Brain pericyte (primary cell): ENCODE measurements at regions not wholly inside any gene's neighbourhood (a gene's known extent, or its start where the extent isn't known, plus 50 kb on each side); places are given as distances from the start of the nearest gene placed in this dataset.

Experiments
- DNase-seq: peaks from one replicate; pipeline ENCODE4 v3.0.0-alpha.2; 2012; ENCODE audit warnings: low read depth, low spot score

- no peak for DNase-seq
These were observed 882.9 kb downstream of the RPA4 start for GRCh38 chrX:97766501-97767095.

GRCh38 chrX:97787311-97787710, 903.6 kb downstream of the RPA4 start:
- no peak for DNase-seq

GRCh38 chrX:97787849-97788248, 904.1 kb downstream of the RPA4 start:
- no peak for DNase-seq

- DNase-seq: no peak
These were observed 907.1 kb downstream of the RPA4 start for GRCh38 chrX:97790850-97791249.

- DNase-seq: no peak
These were observed 913.4 kb downstream of the RPA4 start for GRCh38 chrX:97797076-97797475.

- DNase-seq: no peak
These were observed 922.5 kb downstream of the RPA4 start for GRCh38 chrX:97806238-97806637.

GRCh38 chrX:97806946-97807345, 923.2 kb downstream of the RPA4 start:
- DNase-seq: no peak

GRCh38 chrX:97820170-97820569, 936.5 kb downstream of the RPA4 start:
- no peak for DNase-seq

GRCh38 chrX:97828471-97828870, 944.8 kb downstream of the RPA4 start:
- DNase-seq: no peak

- no peak for DNase-seq
These were observed 952.3 kb downstream of the RPA4 start for GRCh38 chrX:97835969-97836368.

GRCh38 chrX:97841544-97842179, 958.0 kb downstream of the RPA4 start:
- no peak for DNase-seq

GRCh38 chrX:97842468-97843199, 958.9 kb downstream of the RPA4 start:
- DNase-seq: no peak

- DNase-seq: no peak
These were observed 959.6 kb downstream of the RPA4 start for GRCh38 chrX:97843200-97843811.

- DNase-seq: no peak
These were observed 960.5 kb downstream of the RPA4 start for GRCh38 chrX:97844161-97844560.

GRCh38 chrX:97844943-97845342, 961.2 kb downstream of the RPA4 start:
- DNase-seq: no peak

- DNase-seq: no peak
These were observed 961.7 kb downstream of the RPA4 start for GRCh38 chrX:97845451-97845850.

GRCh38 chrX:97846228-97846627, 962.5 kb downstream of the RPA4 start:
- no peak for DNase-seq

- DNase-seq: no peak
These were observed 963.1 kb downstream of the RPA4 start for GRCh38 chrX:97846718-97847237.

- no peak for DNase-seq
These were observed 964.4 kb downstream of the RPA4 start for GRCh38 chrX:97847885-97848679.

GRCh38 chrX:97849951-97850350, 966.2 kb downstream of the RPA4 start:
- no peak for DNase-seq

GRCh38 chrX:97850911-97851310, 967.2 kb downstream of the RPA4 start:
- DNase-seq: no peak

- DNase-seq: no peak
These were observed 970.4 kb downstream of the RPA4 start for GRCh38 chrX:97854086-97854485.
